Testis (tissue), 2 donors: ENCODE measurements at regions not wholly inside any gene's neighbourhood (a gene's known extent, or its start where the extent isn't known, plus 50 kb on each side); places are given as distances from the start of the nearest gene placed in this dataset.

Source experiments
- DNase-seq: peaks from one replicate; pipeline ENCODE4 v3.0.0-alpha.2; 2019
- H3K27ac ChIP-seq, 2 donors: fragments of 200-600 bp; sonication (generic); one replicate each; pipeline ENCODE4 v1.5.1; 2019
- H3K27me3 ChIP-seq: fragments of 200-600 bp; sonication (generic); one replicate; pipeline ENCODE4 v1.5.1; 2019
- H3K36me3 ChIP-seq: fragments of 200-600 bp; sonication (generic); one replicate; pipeline ENCODE4 v1.5.1; 2017; ENCODE audit warnings: low read depth; ENCODE audit errors: missing control alignments
- H3K4me1 ChIP-seq: fragments of 200-600 bp; sonication (generic); one replicate; pipeline ENCODE4 v1.5.1; 2019
- H3K4me3 ChIP-seq, 2 donors: fragments of 200-600 bp; sonication (generic); one replicate each; pipeline ENCODE4 v1.5.1; 2017 to 2019
- H3K9me3 ChIP-seq: fragments of 200-600 bp; sonication (generic); one replicate; pipeline ENCODE4 v1.5.1; 2017
- POLR2A ChIP-seq: fragments of 450-650 bp; IDR thresholded peaks from one replicate; pipeline ENCODE4 v1.6.1; 2017; ENCODE audit warnings: antibody characterized with exemption, mild to moderate bottlenecking, moderate library complexity
- WGBS, 2 donors: methylation state at CpG; one replicate each; pipeline ENCODE4 v1.1.5; 2018; 5-methylcytosine and 5-hydroxymethylcytosine counted together
- intact Hi-C: fragments of 100-400 bp; cut with DNase I; formaldehyde crosslinking; loops from one replicate; pipeline ENCODE4 v1.15.1; 2023; ENCODE audit warnings: low total_unique reads
- TF ChIP-seq, protein P1 (sequence below), 3 experiments: fragments of 450-650 bp in 2 of 3; fragments of 200-600 bp in 1 of 3; sonication (generic) in 1 of 3; IDR thresholded peaks; one replicate each; pipeline ENCODE4 v1.5.1; 2016 to 2019; ENCODE audit warnings: antibody characterized with exemption in 3 of 3, mild to moderate bottlenecking in 2 of 3, moderate library complexity in 1 of 3

DNA sequence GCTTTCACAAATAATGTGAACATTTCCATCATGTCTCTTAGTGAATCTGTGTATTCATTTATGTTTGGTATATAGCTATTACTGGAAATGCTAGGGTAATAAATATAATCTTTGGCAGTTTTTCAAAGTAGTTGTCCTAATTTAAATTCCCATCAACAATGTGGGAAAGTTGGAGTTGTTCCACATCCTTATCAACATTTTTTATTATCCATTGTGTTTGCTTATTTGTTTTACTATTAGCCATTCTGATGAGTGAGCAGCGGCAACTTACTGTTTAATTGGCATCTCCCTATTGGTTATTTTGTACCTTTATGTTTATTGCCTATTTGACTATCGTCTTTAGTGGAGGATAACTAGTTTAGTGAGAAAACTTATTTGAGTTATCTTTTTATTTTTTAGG is 121.1 kb upstream of the CCN2 start:
- intact Hi-C loops: no loop called here
- H3K36me3 ChIP-seq: no peaks in the 10 kb centered on the region
- no peaks in the 10 kb centered on the region for H3K4me1 ChIP-seq
- WGBS, 2 donors: 76 to 90% methylated on average over 2 of the region's 2 CpGs
- TF ChIP-seq, protein P1, sequence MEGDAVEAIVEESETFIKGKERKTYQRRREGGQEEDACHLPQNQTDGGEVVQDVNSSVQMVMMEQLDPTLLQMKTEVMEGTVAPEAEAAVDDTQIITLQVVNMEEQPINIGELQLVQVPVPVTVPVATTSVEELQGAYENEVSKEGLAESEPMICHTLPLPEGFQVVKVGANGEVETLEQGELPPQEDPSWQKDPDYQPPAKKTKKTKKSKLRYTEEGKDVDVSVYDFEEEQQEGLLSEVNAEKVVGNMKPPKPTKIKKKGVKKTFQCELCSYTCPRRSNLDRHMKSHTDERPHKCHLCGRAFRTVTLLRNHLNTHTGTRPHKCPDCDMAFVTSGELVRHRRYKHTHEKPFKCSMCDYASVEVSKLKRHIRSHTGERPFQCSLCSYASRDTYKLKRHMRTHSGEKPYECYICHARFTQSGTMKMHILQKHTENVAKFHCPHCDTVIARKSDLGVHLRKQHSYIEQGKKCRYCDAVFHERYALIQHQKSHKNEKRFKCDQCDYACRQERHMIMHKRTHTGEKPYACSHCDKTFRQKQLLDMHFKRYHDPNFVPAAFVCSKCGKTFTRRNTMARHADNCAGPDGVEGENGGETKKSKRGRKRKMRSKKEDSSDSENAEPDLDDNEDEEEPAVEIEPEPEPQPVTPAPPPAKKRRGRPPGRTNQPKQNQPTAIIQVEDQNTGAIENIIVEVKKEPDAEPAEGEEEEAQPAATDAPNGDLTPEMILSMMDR (IDR thresholded peaks at IDR 0.05): no peak
- TF ChIP-seq POLR2A: no peak
- H3K27ac ChIP-seq: no peak overlapping the region
- no peak for DNase-seq
- no peaks in the 10 kb centered on the region for H3K27me3 ChIP-seq
- no peaks in the 10 kb centered on the region for H3K9me3 ChIP-seq
- H3K4me3 ChIP-seq: no peak overlapping the region

DNA sequence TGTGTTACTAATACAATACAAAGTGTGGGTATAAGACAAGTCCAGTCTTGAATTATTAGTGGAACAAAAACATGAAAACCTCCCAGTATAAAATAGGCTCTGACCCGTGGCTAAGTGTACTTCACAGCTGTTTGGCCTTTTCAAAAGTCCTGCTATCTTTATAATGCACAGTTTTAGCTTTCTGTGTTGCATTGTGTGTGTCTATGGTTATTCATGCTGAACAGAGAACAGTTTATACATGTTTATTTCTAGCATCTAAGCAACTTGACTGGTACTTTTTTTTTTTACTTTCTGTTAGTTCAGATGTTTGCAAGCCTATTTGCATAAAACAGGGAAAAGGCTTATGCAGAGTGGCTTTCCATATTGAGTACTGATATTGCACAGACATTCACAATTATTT is 119.2 kb upstream of the CCN2 start:
- TF ChIP-seq, protein P1 (IDR thresholded peaks at IDR 0.05): no peak
- no peak for TF ChIP-seq POLR2A
- Histone ChIP-seq H3K36me3 (no peaks in the 10 kb centered on the region), H3K4me1 (no peaks in the 10 kb centered on the region), H3K9me3 (no peaks in the 10 kb centered on the region), H3K4me3 (no peak overlapping the region), H3K27me3 (no peaks in the 10 kb centered on the region), H3K27ac (no peak overlapping the region)
- 38 to 44% methylated on average over 1 of the region's 1 CpG for WGBS, 2 donors
- DNase-seq: no peak
- intact Hi-C loops: no loop called here

DNA sequence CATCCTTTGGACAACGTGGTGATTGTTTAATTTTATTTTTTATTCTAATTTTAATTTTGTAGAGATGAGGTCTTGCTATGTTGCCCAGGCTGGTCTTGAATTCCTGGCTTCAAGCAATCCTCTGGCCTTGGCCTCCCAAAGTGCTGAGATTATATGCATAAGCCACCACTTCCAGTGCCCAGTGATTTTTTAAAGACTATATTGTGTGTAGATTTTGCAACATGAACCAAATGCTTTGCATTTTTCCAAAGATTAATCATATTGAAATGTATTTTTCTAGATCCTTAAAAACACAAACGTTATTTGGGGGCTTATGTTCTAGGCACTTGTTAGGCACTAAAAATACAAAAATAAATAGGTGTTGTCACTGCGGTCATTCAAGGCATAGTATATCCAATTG is 117.6 kb upstream of the CCN2 start:
- H3K9me3 ChIP-seq: no peaks in the 10 kb centered on the region
- peaks cover 5% of the 10 kb centered on the region for H3K4me1 ChIP-seq
- TF ChIP-seq, protein P1 (IDR thresholded peaks at IDR 0.05): no peak
- TF ChIP-seq POLR2A: no peak
- H3K27me3 ChIP-seq: no peaks in the 10 kb centered on the region
- H3K27ac ChIP-seq: no peak overlapping the region
- 78 to 88% methylated on average over 3 of the region's 3 CpGs for WGBS, 2 donors
- intact Hi-C loops: no loop called here
- no peak overlapping the region for H3K4me3 ChIP-seq
- no peak for DNase-seq
- no peaks in the 10 kb centered on the region for H3K36me3 ChIP-seq

DNA sequence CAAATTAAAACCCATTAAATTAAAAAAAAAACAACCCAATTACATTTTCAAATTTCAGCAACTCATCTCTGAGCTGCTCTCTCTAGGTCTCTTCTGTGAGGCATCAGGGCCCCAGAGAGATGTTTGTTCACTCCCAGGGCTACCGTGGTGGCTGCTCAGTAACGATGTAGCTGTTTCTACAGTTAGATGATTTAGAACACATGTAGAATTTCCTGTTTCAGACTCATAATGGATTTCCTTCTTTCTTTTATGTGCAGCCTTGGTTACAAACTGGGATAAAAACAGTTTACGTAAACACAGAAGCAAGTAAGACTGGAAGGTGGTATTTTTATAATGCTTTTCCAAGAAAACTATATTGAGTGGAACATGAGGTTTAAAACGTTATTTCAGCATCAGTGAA is 116.1 kb upstream of the CCN2 start:
- TF ChIP-seq POLR2A: no peak
- TF ChIP-seq, protein P1 (IDR thresholded peaks at IDR 0.05): no peak
- no peak overlapping the region for H3K27ac ChIP-seq
- 48 to 52% methylated on average over 4 of the region's 4 CpGs for WGBS, 2 donors
- no peak overlapping the region for H3K4me3 ChIP-seq
- H3K4me1 ChIP-seq: peaks cover 12% of the 10 kb centered on the region
- no peak for DNase-seq
- no peaks in the 10 kb centered on the region for H3K36me3 ChIP-seq
- H3K9me3 ChIP-seq: no peaks in the 10 kb centered on the region
- H3K27me3 ChIP-seq: no peaks in the 10 kb centered on the region
- intact Hi-C loops: no loop called here

DNA sequence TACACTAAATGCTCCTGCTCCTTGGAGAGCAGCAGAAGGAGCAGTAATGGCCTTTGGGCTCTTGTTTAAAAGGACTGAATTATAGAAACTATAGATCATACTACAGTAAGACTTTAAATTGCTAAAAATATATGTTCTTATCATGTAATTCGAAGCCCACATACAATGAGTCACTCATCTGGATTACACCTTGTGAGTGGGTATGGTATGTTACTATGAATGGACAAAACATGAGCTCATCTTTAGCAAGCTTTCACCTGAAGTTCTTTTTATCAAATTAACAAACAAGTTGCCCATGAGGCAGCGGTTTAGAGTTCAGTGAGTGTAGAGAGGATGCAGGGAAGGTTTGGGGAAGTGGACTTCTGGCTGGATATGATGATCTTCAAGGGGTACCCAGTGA is 114.4 kb upstream of the CCN2 start:
- WGBS, 2 donors: 86 to 87% methylated on average over 2 of the region's 2 CpGs

More for the DNA sequence above, 114.4 kb upstream of the CCN2 start:
- Histone ChIP-seq H3K4me1 (peaks cover 21% of the 10 kb centered on the region), H3K9me3 (no peaks in the 10 kb centered on the region), H3K4me3 (no peak overlapping the region), H3K36me3 (no peaks in the 10 kb centered on the region), H3K27ac (no peak overlapping the region), H3K27me3 (no peaks in the 10 kb centered on the region)
- no peak for TF ChIP-seq POLR2A
- TF ChIP-seq, protein P1 (IDR thresholded peaks at IDR 0.05): no peak
- no peak for DNase-seq
- intact Hi-C loops: no loop called here
